ENCODE measurements at regions not wholly inside any gene's neighbourhood (a gene's known extent, or its start where the extent isn't known, plus 50 kb on each side); places are given as distances from the start of the nearest gene placed in this dataset.
"Not testable (repeated sequence)": the region's sequence is repeated elsewhere in the genome, so short reads cannot be mapped to it uniquely, and the experiment has no call there.

DNA sequence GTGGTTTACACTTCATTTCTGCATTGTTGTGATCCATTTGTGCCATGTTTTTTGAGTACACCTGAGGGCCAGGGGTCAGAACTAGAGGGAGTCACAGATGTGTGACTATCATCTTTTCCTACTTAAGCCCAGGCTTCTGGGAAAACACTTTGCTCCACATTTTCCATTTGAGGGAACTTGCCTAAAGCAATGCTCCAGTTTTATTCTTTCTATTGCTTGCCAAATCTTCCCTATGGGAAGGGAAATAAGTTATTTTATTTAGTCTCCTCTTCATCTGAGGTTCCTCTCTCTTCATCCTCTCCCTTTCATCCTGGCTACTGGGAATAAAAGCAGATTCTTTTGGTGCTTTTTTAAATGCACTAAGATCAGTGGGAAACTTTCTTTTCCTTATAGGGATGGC lies 179.9 kb upstream of the PRSS58 start:
- no peak for DNase-seq

DNA sequence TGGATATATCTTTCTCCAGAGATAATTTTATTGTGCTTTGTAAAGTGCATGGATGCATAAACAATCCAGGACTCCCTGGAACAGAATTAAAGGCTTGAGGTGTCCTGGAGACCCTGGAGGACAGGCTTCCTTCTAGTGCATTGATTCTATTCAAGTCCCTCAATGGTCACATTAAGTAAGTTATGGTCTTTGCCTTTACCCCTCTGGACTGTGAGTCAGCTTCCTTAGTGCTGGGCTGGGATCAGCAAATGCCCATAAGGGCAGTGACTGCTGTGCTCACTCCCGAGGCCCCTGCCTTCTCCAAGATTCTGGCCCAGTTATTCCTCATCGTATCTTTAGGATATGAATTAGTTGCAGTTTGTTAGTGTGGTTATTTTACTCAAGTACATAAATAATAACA lies 178.7 kb upstream of the PRSS58 start:
- DNase-seq, result no peak

GRCh38 chr7:142435606-142436005 lies 177.7 kb upstream of the PRSS58 start:
- not testable (repeated sequence) for DNase-seq

DNA sequence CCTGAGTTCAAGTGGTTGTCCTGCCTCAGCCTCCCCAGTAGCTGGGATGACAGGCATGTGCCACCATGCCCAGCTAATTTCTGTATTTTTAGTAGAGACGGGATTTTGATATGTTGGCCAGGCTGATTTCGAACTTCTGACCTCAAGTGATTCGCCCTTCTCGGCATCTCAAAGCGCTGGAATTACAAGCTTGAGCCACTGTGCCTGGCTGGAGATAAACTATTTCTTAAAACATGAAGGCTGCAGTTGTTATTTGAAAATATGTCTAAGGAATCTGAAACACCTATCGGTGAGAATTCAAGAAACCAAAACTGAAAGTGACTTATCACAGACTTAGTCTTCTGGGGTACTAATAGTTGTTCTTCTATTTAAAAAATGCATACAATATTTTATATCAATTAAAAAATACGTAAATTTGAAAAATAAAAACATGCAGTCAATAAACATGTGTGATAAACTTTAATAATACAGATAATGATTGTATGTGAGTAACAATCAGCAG lies 176.9 kb upstream of the PRSS58 start:
- DNase-seq, result no peak

DNA sequence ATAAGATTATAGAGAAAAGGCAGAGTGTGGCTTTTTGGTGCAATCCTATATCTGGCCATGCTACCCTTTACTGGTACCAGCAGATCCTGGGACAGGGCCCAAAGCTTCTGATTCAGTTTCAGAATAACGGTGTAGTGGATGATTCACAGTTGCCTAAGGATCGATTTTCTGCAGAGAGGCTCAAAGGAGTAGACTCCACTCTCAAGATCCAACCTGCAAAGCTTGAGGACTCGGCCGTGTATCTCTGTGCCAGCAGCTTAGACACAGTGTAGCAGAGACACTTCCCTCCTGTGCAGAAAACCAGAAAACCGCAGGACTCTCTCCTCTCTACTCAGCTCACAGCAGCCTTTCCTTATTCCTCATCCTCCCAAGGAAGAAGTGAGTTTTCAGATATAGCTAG lies 176.3 kb upstream of the PRSS58 start:
- DNase-seq, result not testable (repeated sequence)

- no peak for DNase-seq
Observed at GRCh38 chr7:142432377-142432776, 174.5 kb upstream of the PRSS58 start.

DNA sequence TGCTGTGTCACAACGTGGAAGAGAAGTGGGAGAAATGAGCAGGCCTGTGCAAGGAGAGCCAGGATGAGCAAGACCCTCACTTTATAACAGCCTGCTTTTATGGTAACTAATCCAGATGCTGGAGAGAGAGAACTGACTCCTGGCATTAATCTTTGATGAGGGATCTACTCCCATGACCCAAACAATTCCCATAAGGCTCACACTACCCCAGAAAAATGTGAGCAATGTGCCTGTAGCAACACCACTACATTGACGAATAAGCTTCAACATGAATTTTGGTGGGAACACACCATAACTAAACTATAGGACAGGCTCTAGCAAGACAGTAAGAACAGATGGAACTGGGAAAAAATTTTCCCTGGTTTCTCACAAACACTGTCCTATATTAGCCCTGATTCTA lies 173.6 kb upstream of the PRSS58 start:
- DNase-seq, result no peak

GRCh38 chr7:142428094-142428493 lies 170.2 kb upstream of the PRSS58 start:
- DNase-seq, result no peak

GRCh38 chr7:142425281-142425680 lies 167.4 kb upstream of the PRSS58 start:
- no peak for DNase-seq

GRCh38 chr7:142422621-142423020 lies 164.8 kb upstream of the PRSS58 start:
- no peak for DNase-seq

GRCh38 chr7:142420554-142421362 lies 162.9 kb upstream of the PRSS58 start:
- no peak for DNase-seq

DNA sequence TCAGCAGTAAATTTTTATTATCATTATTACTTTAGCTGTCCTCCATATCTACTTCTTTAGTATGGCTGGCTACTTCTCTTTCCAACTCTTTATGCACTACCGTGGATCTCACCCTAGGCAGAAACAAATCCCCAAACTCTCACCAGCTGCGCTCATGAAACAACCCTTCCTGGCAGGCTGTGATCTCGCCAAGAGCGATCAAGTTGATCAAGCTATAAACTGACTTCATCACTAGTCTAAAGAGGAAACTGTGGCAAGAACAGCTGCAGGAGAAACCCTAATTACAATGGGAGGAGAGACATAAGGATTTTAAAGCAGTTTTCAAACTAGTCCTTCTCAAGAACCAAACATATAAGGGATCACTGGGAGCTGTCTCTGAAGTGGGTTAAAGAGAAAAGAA lies 160.5 kb upstream of the PRSS58 start:
- no peak for DNase-seq

DNA sequence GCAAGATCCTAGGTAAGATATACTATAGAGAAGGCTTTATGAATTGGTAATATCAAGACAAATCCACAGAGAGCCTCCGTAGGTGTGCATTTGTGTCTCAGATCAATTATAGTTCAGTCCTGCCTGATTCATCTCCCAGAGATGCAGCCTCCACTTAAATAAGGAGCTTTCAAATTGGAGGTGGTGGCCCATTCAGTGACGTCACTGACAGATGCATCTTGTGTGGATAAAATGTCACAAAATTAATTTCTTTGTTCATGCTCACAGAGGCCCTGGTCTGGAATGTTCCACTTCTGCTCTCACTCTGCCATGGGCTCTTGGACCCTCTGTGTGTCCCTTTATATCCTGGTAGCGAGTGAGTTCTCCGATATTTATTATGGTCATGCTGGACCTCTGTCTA lies 157.1 kb upstream of the PRSS58 start:
- DNase-seq, result no peak

DNA sequence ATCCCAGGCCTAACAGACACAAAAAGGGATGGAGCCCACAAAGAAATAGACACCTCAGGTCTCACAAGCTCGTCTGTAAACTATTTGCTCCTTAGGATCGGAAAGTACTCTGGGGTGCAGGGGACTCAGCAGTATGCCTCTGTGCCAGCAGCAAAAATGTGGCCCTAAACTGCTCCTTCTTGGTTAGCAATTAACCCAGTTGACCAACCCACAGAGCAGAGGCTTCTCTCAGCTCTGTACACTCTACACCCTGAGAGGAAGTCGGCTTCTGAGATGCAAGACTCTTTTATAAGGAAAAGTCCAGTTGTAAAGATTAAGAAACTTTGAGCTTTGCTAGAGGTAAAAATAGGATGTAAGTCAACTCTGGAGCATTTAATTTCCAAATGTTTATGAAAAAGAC lies 156.3 kb upstream of the PRSS58 start:
- no peak for DNase-seq

DNA sequence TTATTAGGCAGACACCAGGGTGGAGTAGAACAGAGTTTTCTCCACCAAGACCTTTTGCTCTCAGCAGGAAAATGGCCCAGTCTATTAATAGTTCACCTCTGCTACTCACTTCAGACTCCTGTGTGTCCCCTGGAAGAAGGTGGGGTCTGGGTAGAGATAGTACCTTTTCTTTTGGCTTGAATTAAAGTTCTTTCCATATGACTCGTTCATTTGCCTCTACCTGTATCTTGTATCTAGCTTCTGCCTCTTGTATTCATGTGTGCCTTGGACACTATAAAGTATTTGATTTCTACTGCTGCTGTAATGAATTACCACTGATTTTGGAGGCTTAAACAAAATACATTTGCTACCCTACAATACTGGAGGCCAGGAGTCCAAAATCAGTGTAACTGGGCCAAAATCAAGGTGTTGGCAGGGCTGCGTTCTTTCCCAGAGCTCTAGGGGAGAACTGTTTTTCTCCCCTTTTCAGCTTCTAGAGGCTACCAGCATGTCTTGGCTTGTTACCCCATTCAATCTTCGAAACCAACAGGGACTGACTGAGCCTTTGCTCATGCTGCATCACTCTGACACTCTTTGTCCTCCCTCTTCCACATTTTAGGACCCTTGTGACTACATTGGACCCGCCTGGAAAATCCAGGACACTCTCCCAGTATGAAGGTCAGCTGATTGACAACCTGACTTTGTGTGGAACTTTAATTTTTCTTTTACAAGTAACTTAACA lies 155.6 kb upstream of the PRSS58 start:
- no peak for DNase-seq

GRCh38 chr7:142412551-142413193 lies 154.8 kb upstream of the PRSS58 start:
- DNase-seq, result peak in 1 of 4 experiments; percentile 11

DNA sequence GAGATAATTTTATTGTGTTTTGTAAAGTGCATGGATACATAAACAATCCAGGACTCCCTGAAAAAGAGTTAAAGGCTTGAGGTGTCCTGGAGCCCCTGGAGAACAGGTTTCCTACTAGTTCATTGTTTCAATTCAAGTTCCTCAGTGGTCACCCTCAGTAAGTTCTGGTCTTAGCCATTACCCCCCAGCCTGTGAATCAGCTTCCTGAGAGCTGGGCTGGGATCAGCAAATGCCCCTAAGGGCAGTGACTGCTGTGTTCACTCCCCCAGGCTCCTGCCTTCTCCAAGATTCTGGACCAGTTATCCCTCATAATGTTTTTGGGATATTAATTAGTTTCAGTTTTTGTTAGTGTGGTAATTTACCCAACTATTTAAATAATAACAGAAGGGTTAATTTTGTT lies 151.6 kb upstream of the PRSS58 start:
- no peak for DNase-seq

DNA sequence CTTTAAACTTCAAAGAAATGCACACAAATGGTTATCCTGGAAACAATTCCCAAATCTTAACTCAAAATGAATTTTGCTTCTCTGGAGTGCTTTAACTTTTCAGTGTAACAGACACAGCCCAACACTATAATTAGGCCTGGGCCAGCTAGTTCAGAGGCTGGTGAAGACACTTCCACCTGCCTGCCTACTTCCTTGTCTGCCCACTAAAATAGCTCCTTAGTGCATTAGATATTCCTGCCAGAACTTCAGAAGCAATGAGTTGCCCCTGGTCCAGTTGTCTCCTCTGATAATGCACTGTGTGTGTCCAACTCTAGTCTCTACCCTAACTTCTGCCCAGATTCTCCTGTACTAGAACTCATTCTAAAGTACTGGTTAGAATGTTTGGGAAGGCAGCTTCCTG lies 150.9 kb upstream of the PRSS58 start:
- no peak for DNase-seq

DNA sequence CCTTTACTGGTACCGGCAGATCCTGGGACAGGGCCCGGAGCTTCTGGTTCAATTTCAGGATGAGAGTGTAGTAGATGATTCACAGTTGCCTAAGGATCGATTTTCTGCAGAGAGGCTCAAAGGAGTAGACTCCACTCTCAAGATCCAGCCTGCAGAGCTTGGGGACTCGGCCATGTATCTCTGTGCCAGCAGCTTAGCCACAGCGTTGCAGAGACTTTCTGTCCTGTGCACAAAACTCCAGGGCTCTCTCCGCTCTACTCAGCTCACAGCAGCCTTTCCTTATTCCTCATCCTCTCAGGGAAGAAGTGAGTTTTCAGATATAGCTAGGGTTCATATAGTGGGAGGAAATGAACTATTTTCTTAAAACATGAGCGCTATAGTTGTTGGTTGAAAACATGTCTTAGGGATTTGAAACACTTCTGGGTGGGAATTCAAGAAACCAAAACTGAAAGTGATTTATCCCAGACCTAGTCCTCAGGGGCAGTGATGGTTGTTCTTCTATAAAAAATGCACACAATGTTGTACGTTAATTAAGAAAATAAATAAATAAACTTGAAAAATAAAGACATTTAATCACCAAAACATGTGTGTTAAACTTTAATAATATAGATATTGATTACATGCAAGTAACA lies 150.2 kb upstream of the PRSS58 start:
- no peak for DNase-seq

- DNase-seq, result no peak
Observed at GRCh38 chr7:142405122-142405765, 147.4 kb upstream of the PRSS58 start.

DNA sequence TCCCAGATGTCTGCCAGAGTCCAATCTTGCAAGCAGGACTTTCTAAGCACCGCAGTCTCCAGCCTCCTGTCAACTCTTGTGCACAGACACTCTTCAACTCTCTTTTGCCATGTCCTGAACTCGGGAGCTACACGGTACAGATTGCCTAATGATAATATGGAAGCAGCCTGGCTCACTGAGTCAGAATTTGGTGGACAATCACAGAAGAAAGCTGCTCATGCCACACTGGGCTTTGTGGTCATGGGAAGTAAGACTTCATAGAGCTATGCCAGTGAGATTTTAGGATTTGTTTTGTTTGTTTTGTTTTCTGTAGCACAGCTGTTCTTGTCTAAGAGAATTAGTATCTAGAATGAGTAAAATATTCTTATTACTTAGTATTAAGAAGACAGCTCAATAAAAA lies 144.1 kb upstream of the PRSS58 start:
- no peak for DNase-seq

- no peak for DNase-seq
Observed at GRCh38 chr7:142400042-142400533, 142.2 kb upstream of the PRSS58 start.

Measured in activated naive CD4-positive, alpha-beta T cell (primary cell).